ENCODE measurements at regions not wholly inside any gene's neighbourhood (a gene's known extent, or its start where the extent isn't known, plus 50 kb on each side); places are given as distances from the start of the nearest gene placed in this dataset.

DNA sequence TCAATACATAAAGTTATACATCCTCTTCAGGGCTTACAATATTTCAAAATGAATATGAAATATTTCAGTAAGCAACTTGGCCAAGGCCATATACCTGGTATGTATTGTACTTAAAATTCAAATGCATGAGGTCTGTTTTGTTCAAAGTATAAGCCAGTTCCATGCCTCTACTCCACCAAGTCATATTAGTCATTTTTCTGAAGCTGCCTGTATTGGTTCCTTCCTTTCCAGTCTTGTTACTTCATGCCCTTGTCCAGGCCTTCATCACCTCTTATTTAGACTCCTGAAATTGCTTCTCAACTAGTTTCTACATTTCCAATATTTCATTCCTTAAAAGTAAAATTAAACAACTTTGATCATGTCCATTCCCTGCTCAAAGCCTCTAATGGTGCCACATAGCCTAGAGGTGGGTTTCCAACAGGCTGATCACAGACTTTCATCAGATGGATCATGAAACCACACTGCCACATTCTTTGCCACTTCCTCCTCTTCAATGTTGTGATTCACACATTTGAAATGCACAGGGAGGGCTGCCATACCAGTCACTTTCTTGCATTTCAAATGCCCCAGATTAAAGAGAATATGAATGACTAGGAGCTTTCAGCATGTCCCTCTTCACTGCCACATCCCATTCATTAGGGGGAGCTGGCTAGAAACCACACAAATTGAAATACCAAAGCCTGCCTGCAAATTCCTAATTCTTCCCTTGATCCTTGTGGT is 424.1 kb upstream of the DACH1 start:
- BruUV-seq (replicated peaks): no TSS peak
- no peak for FAIRE-seq
- intact Hi-C loops (cut with micrococcal nuclease; ENCODE audit: unreplicated experiment): no loop called here

DNA sequence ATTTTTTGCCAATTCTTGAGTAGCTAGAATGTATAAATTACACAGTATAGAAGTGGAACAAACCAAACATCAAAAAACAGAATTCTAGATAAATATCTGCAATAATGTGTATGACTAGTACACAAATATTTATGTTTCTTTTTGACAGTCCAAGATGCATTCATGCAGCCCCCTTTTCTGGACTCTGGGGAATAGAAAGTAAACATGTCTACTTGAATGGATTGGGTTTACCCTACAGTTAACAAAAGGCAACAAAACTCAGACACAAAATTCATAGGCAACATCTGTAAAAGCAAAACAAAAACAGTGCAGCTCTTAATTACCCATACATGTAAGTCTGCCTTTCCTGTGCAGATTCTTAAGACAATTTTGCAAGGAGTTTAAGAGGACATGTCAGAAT is 419.4 kb upstream of the DACH1 start:
- CTCF ChIA-PET: no interaction called here
- TF ChIP-seq, protein P1, sequence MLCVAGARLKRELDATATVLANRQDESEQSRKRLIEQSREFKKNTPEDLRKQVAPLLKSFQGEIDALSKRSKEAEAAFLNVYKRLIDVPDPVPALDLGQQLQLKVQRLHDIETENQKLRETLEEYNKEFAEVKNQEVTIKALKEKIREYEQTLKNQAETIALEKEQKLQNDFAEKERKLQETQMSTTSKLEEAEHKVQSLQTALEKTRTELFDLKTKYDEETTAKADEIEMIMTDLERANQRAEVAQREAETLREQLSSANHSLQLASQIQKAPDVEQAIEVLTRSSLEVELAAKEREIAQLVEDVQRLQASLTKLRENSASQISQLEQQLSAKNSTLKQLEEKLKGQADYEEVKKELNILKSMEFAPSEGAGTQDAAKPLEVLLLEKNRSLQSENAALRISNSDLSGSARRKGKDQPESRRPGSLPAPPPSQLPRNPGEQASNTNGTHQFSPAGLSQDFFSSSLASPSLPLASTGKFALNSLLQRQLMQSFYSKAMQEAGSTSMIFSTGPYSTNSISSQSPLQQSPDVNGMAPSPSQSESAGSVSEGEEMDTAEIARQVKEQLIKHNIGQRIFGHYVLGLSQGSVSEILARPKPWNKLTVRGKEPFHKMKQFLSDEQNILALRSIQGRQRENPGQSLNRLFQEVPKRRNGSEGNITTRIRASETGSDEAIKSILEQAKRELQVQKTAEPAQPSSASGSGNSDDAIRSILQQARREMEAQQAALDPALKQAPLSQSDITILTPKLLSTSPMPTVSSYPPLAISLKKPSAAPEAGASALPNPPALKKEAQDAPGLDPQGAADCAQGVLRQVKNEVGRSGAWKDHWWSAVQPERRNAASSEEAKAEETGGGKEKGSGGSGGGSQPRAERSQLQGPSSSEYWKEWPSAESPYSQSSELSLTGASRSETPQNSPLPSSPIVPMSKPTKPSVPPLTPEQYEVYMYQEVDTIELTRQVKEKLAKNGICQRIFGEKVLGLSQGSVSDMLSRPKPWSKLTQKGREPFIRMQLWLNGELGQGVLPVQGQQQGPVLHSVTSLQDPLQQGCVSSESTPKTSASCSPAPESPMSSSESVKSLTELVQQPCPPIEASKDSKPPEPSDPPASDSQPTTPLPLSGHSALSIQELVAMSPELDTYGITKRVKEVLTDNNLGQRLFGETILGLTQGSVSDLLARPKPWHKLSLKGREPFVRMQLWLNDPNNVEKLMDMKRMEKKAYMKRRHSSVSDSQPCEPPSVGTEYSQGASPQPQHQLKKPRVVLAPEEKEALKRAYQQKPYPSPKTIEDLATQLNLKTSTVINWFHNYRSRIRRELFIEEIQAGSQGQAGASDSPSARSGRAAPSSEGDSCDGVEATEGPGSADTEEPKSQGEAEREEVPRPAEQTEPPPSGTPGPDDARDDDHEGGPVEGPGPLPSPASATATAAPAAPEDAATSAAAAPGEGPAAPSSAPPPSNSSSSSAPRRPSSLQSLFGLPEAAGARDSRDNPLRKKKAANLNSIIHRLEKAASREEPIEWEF (IDR thresholded peaks at IDR 0.05; ENCODE audit: insufficient replicate concordance, low read depth, low read length): no peak
- TF ChIP-seq, protein P2, sequence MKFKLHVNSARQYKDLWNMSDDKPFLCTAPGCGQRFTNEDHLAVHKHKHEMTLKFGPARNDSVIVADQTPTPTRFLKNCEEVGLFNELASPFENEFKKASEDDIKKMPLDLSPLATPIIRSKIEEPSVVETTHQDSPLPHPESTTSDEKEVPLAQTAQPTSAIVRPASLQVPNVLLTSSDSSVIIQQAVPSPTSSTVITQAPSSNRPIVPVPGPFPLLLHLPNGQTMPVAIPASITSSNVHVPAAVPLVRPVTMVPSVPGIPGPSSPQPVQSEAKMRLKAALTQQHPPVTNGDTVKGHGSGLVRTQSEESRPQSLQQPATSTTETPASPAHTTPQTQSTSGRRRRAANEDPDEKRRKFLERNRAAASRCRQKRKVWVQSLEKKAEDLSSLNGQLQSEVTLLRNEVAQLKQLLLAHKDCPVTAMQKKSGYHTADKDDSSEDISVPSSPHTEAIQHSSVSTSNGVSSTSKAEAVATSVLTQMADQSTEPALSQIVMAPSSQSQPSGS (IDR thresholded peaks at IDR 0.05; ENCODE audit: low read length): no peak
- no peak for TF ChIP-seq STAT1 (conservative IDR thresholded peaks at IDR 0.05)

More for the DNA sequence above, 424.1 kb upstream of the DACH1 start:
- Histone ChIP-seq H3K4me2 (ENCODE audit: control insufficient read depth, insufficient read depth) (no peak overlapping the region), H4K20me1 (ENCODE audit: control insufficient read depth, insufficient read depth) (no peaks in the 10 kb centered on the region), H3K4me1 (ENCODE audit: control insufficient read depth, insufficient read depth, low read length) (no peaks in the 10 kb centered on the region), H3K9ac (ENCODE audit: control insufficient read depth, insufficient read depth, low read length) (no peak overlapping the region), H3K4me3 (no peak overlapping the region), H3K9me3 (replicated peaks; ENCODE audit: control insufficient read depth, insufficient read depth, low read length) (no peaks in the 10 kb centered on the region), H3K36me3 (ENCODE audit: control insufficient read depth in 2 of 2, insufficient read depth in 2 of 2, low read length in 1 of 2) (no peaks in the 10 kb centered on the region), H3K79me2 (ENCODE audit: control insufficient read depth, insufficient read depth, low read length) (no peaks in the 10 kb centered on the region), H2AFZ (ENCODE audit: control insufficient read depth, low read depth, low read length) (no peak overlapping the region), H3K27ac (ENCODE audit: control insufficient read depth, insufficient read depth) (no peak overlapping the region), H3K27me3 (replicated peaks in 1 of 2; ENCODE audit: control insufficient read depth in 2 of 2, insufficient read depth in 2 of 2, low read length in 1 of 2) (no peaks in the 10 kb centered on the region)
- CTCF ChIA-PET: no interaction called here
- no peak for ATAC-seq
- POLR2A ChIA-PET: no interaction called here
- no peak for TF ChIP-seq SMAD1 (IDR thresholded peaks at IDR 0.05; ENCODE audit: low read depth, partially characterized antibody)
- TF ChIP-seq, protein P3, sequence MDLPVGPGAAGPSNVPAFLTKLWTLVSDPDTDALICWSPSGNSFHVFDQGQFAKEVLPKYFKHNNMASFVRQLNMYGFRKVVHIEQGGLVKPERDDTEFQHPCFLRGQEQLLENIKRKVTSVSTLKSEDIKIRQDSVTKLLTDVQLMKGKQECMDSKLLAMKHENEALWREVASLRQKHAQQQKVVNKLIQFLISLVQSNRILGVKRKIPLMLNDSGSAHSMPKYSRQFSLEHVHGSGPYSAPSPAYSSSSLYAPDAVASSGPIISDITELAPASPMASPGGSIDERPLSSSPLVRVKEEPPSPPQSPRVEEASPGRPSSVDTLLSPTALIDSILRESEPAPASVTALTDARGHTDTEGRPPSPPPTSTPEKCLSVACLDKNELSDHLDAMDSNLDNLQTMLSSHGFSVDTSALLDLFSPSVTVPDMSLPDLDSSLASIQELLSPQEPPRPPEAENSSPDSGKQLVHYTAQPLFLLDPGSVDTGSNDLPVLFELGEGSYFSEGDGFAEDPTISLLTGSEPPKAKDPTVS (IDR thresholded peaks at IDR 0.05; ENCODE audit: low read depth, low read length): no peak
- TF ChIP-seq, protein P4, sequence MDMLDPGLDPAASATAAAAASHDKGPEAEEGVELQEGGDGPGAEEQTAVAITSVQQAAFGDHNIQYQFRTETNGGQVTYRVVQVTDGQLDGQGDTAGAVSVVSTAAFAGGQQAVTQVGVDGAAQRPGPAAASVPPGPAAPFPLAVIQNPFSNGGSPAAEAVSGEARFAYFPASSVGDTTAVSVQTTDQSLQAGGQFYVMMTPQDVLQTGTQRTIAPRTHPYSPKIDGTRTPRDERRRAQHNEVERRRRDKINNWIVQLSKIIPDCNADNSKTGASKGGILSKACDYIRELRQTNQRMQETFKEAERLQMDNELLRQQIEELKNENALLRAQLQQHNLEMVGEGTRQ (IDR thresholded peaks at IDR 0.05; ENCODE audit: borderline replicate concordance, low read depth, low read length): no peak
- in situ Hi-C loops (cut with MboI): no loop called here
- SMC1A ChIA-PET (ENCODE audit: uncharacterized antibody, unreplicated experiment): no interaction called here
- DNase-seq (ENCODE audit: low read depth, low spot score): no peak
- RAD21 ChIA-PET (ENCODE audit: unreplicated experiment): no interaction called here

More for the DNA sequence above, 419.4 kb upstream of the DACH1 start:
- no peak overlapping the region for H3K9ac ChIP-seq (ENCODE audit: control insufficient read depth, insufficient read depth, low read length)
- POLR2A ChIA-PET: no interaction called here
- intact Hi-C loops (cut with micrococcal nuclease; ENCODE audit: unreplicated experiment) (no loop called here), in situ Hi-C loops (cut with MboI) (no loop called here)
- BruUV-seq (replicated peaks): no TSS peak
- H3K4me3 ChIP-seq: no peak overlapping the region
- H3K4me2 ChIP-seq (ENCODE audit: control insufficient read depth, insufficient read depth): no peak overlapping the region
- no peaks in the 10 kb centered on the region for H3K4me1 ChIP-seq (ENCODE audit: control insufficient read depth, insufficient read depth, low read length)
- FAIRE-seq: no peak
- SMC1A ChIA-PET (ENCODE audit: uncharacterized antibody, unreplicated experiment): no interaction called here
- no peak overlapping the region for H2AFZ ChIP-seq (ENCODE audit: control insufficient read depth, low read depth, low read length)
- H4K20me1 ChIP-seq (ENCODE audit: control insufficient read depth, insufficient read depth): no peaks in the 10 kb centered on the region
- H3K27ac ChIP-seq (ENCODE audit: control insufficient read depth, insufficient read depth): no peak overlapping the region
- H3K36me3 ChIP-seq (ENCODE audit: control insufficient read depth in 2 of 2, insufficient read depth in 2 of 2, low read length in 1 of 2): no peaks in the 10 kb centered on the region
- no peaks in the 10 kb centered on the region for H3K27me3 ChIP-seq (replicated peaks in 1 of 2; ENCODE audit: control insufficient read depth in 2 of 2, insufficient read depth in 2 of 2, low read length in 1 of 2)
- no peak for ATAC-seq
- no peak for DNase-seq (ENCODE audit: low read depth, low spot score)
- no peaks in the 10 kb centered on the region for H3K9me3 ChIP-seq (replicated peaks; ENCODE audit: control insufficient read depth, insufficient read depth, low read length)
- no peaks in the 10 kb centered on the region for H3K79me2 ChIP-seq (ENCODE audit: control insufficient read depth, insufficient read depth, low read length)
- RAD21 ChIA-PET (ENCODE audit: unreplicated experiment): no interaction called here
